Rectal smooth muscle tissue (tissue), 1 donor: ENCODE measurements at regions not wholly inside any gene's neighbourhood (a gene's known extent, or its start where the extent isn't known, plus 50 kb on each side); places are given as distances from the start of the nearest gene placed in this dataset.
"Not testable (repeated sequence)": the region's sequence is repeated elsewhere in the genome, so short reads cannot be mapped to it uniquely, and the experiment has no call there.

Experiments
- H3K27ac ChIP-seq: one replicate; pipeline ENCODE4 v1.7.0; 2013; ENCODE audit warnings: low read depth, low read length, inconsistent platforms
- H3K27me3 ChIP-seq: one replicate; pipeline ENCODE4 v1.7.0; 2013; ENCODE audit warnings: low read length; ENCODE audit not compliant: control insufficient read depth, insufficient read depth
- H3K36me3 ChIP-seq: one replicate; pipeline ENCODE4 v1.7.0; 2013; ENCODE audit warnings: low read length; ENCODE audit not compliant: control insufficient read depth, insufficient read depth
- H3K4me1 ChIP-seq: one replicate; pipeline ENCODE4 v1.7.0; 2013; ENCODE audit warnings: low read length; ENCODE audit not compliant: control insufficient read depth, insufficient read depth
- H3K4me3 ChIP-seq: one replicate; pipeline ENCODE4 v1.7.0; 2013; ENCODE audit warnings: low read length
- H3K9ac ChIP-seq: one replicate; pipeline ENCODE4 v1.7.0; 2013; ENCODE audit warnings: low read length

DNA sequence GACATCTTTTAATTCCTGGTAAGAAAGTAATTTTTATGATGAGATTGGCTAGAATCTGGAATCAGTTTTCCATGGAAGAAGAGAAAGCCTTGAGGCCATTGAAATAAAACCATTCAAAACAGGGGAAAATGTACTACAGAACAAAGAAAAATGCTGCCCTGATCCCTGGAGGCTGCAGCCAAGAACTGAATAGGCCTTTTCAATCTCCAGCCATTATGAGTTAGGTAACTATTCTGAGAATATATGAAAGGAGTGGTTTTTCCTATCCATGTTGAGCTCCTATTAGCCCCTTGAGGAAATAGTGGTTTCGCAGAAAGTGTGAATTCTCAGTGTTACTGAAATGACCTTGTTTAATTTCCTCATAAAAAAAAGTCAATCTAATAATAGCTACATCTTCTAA is 408.5 kb upstream of the GRAMD2B start:
- Histone ChIP-seq H3K27ac (no peak overlapping the region), H3K27me3 (no peaks in the 10 kb centered on the region), H3K9ac (no peak overlapping the region), H3K4me1 (peaks cover 3% of the 10 kb centered on the region), H3K36me3 (no peaks in the 10 kb centered on the region), H3K4me3 (no peak overlapping the region)

DNA sequence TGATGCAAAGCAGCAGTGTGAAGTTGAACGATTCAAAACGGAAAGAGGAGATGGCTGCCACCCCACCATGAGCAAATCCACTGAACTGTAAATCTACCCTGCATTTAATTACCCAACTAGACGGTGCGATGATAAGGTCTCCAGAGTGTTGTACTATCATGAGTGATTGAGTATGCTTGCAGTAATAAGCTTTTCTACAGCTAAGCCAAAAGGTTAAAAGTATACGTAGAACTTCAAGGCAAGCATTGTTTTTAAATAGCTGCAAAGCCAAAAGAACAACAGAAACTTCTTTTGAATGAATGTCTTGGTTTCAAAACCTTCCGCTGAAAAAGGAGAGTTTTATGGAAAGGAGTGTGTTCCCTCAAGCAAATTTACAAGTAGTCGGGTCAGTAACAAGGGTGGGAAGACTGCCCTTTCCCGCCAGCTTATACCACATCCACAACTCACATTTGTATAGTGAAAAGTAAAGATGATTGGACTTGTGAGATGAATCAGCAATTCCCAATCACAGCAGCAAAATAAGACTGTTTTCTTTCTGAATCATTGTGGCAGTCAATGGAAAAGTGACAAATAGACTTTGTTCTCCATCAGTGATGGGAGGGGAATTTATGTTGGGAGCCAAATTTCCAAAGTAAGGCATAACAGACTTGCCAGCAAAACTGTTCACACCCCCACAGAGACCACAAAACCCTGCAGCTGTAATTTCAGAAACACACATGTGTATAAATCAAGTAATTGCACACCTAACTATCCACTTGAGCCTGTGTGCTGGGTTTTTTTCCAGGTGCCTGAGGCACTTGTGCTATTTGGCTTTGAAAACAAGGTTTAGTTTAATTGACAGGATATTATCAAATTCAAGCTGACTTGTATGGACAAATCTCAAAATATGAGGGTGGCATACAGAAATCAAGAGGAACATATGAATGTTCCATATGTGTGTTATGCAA is 407.7 kb upstream of the GRAMD2B start:
- Histone ChIP-seq H3K4me1 (peaks cover 3% of the 10 kb centered on the region), H3K27ac (no peak overlapping the region), H3K27me3 (no peaks in the 10 kb centered on the region), H3K4me3 (no peak overlapping the region), H3K9ac (no peak overlapping the region), H3K36me3 (no peaks in the 10 kb centered on the region)

DNA sequence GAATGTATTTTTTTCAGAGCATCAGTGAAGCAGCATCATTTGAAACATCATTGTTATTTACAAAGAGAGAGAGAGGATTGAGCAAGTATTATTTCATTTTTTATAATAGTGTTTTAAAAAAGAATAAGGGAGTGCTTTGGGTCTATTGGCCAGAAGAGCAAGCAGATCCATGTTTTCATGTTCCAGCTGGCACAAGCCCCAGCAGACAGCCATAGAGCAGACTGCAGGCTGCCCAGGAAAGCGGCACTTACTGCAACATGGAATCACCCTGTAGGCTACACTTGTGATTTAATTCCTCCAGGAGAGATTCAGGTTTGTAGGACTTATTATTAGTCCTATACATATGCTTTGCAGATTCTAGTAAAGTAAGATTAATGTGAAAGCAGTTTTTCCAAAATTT is 407.0 kb upstream of the GRAMD2B start:
- Histone ChIP-seq H3K27me3 (no peaks in the 10 kb centered on the region), H3K4me1 (peaks cover 3% of the 10 kb centered on the region), H3K27ac (no peak overlapping the region), H3K36me3 (no peaks in the 10 kb centered on the region), H3K9ac (no peak overlapping the region), H3K4me3 (no peak overlapping the region)

DNA sequence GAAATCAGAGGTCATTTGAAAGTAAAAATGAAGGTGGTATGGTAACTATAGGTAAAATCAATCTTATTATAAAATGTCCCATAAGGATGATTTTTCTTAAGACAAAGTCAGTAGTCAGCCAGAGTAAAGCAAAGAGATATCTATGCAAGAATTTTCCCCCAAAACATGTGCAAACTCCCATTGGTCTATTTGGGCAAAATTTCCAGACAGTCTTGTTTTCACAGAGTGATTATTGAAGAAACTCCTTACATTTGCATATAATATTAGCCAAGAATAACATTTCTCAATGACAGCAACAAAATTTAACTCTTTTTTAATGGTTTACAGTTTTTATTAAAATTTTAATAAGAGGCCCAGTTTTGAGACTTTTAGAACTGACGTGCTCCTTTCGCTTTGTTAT is 406.1 kb upstream of the GRAMD2B start:
- Histone ChIP-seq H3K36me3 (no peaks in the 10 kb centered on the region), H3K27ac (no peak overlapping the region), H3K27me3 (no peaks in the 10 kb centered on the region), H3K9ac (no peak overlapping the region), H3K4me1 (peaks cover 3% of the 10 kb centered on the region), H3K4me3 (no peak overlapping the region)

- Histone ChIP-seq H3K4me1 (peaks cover 2% of the 10 kb centered on the region), H3K27ac (no peak overlapping the region), H3K36me3 (no peaks in the 10 kb centered on the region)
Observed at GRCh38 chr5:126020770-126021169, 402.4 kb upstream of the GRAMD2B start.

DNA sequence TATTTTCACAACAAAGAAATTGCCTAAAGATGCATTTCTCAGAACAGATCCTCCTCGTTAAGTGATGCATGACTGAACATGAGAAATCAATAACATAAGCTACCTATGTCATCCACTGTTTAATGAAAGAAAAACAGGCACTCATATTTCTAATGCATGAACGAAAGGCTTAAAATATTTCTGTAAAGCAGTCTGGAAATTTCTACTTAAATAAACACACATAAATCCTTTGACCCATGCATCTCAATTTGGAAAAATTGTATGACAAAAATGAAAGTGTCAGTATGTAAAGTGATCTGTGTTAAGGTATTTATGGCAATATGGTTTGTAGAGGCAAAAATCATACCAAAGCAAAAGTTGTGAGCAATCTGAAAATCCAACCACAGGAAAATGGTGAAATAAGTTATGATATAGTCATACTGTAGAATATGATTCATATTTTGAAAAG is 399.2 kb upstream of the GRAMD2B start:
- no peaks in the 10 kb centered on the region for H3K27me3 ChIP-seq
- no peak overlapping the region for H3K9ac ChIP-seq
- H3K27ac ChIP-seq = no peak overlapping the region
- no peak overlapping the region for H3K4me3 ChIP-seq
- no peaks in the 10 kb centered on the region for H3K4me1 ChIP-seq
- no peaks in the 10 kb centered on the region for H3K36me3 ChIP-seq

More at GRCh38 chr5:126020770-126021169, 402.4 kb upstream of the GRAMD2B start:
- no peaks in the 10 kb centered on the region for H3K27me3 ChIP-seq
- no peak overlapping the region for H3K9ac ChIP-seq
- no peak overlapping the region for H3K4me3 ChIP-seq

GRCh38 chr5:126027149-126027548 is 396.1 kb upstream of the GRAMD2B start:
- Histone ChIP-seq H3K36me3 (no peaks in the 10 kb centered on the region), H3K4me3 (no peak overlapping the region), H3K27me3 (no peaks in the 10 kb centered on the region), H3K9ac (no peak overlapping the region), H3K27ac (no peak overlapping the region), H3K4me1 (no peaks in the 10 kb centered on the region)

GRCh38 chr5:126027652-126028051 is 395.6 kb upstream of the GRAMD2B start:
- no peaks in the 10 kb centered on the region for H3K4me1 ChIP-seq
- H3K9ac ChIP-seq = no peak overlapping the region
- H3K4me3 ChIP-seq = no peak overlapping the region
- H3K36me3 ChIP-seq = no peaks in the 10 kb centered on the region
- H3K27ac ChIP-seq = no peak overlapping the region
- no peaks in the 10 kb centered on the region for H3K27me3 ChIP-seq

- H3K27ac ChIP-seq = no peak overlapping the region
- no peaks in the 10 kb centered on the region for H3K36me3 ChIP-seq
Observed at GRCh38 chr5:126028336-126028735, 394.9 kb upstream of the GRAMD2B start.

GRCh38 chr5:126029282-126029681 is 393.9 kb upstream of the GRAMD2B start:
- H3K27ac ChIP-seq, H3K9ac ChIP-seq, H3K27me3 ChIP-seq, H3K4me3 ChIP-seq, H3K36me3 ChIP-seq, H3K4me1 ChIP-seq: not testable (repeated sequence)

More at GRCh38 chr5:126028336-126028735, 394.9 kb upstream of the GRAMD2B start:
- no peak overlapping the region for H3K4me3 ChIP-seq
- no peak overlapping the region for H3K9ac ChIP-seq
- no peaks in the 10 kb centered on the region for H3K27me3 ChIP-seq
- no peaks in the 10 kb centered on the region for H3K4me1 ChIP-seq

DNA sequence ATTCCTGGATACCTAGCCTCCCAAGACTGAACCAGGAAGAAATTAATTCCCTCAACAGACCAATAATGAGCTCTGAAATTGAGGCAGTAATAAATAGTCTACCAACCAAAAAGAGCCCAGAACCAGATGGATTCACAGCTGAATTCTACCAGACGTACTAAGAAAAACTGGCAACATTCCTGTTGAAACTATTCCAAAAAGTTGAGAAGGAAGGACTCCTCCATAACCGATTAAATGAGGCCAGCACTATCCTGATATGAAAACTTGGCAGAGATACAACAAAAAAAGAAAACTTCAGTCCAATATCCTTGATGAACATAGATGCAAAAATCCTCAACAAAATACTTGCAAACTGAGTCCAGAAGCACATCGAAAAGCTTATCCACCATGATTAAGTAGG is 392.5 kb upstream of the GRAMD2B start:
- no peak overlapping the region for H3K27ac ChIP-seq
- no peaks in the 10 kb centered on the region for H3K36me3 ChIP-seq
- H3K4me3 ChIP-seq = no peak overlapping the region
- H3K4me1 ChIP-seq = no peaks in the 10 kb centered on the region
- H3K9ac ChIP-seq = no peak overlapping the region
- H3K27me3 ChIP-seq = no peaks in the 10 kb centered on the region

GRCh38 chr5:126031989-126032716 is 391.1 kb upstream of the GRAMD2B start:
- no peak overlapping the region for H3K27ac ChIP-seq
- H3K27me3 ChIP-seq = no peaks in the 10 kb centered on the region
- no peaks in the 10 kb centered on the region for H3K4me1 ChIP-seq
- no peak overlapping the region for H3K9ac ChIP-seq
- H3K36me3 ChIP-seq = no peaks in the 10 kb centered on the region
- no peak overlapping the region for H3K4me3 ChIP-seq
